Head of caudate nucleus (tissue), 42 donors: ENCODE measurements at regions not wholly inside any gene's neighbourhood (a gene's known extent, or its start where the extent isn't known, plus 50 kb on each side); places are given as distances from the start of the nearest gene placed in this dataset.

Experiments
- DNase-seq, 42 donors: peaks; one replicate each; pipeline versions ENCODE4 v3.0.0 to v3.0.0-alpha.2; 2020 to 2021; ENCODE audit warnings: mixed read lengths in 7 of 42
- intact Hi-C: fragments of 100-400 bp; cut with DNase I; formaldehyde crosslinking; loops from one replicate; pipeline ENCODE4 v1.15.0; 2022

GRCh38 chr2:204415406-204416181, 129.7 kb upstream of the PARD3B start:
- intact Hi-C loops, result no loop called here
- peak in 27 of 42 donors; percentile 1 to 52 (median 16) for DNase-seq

DNA sequence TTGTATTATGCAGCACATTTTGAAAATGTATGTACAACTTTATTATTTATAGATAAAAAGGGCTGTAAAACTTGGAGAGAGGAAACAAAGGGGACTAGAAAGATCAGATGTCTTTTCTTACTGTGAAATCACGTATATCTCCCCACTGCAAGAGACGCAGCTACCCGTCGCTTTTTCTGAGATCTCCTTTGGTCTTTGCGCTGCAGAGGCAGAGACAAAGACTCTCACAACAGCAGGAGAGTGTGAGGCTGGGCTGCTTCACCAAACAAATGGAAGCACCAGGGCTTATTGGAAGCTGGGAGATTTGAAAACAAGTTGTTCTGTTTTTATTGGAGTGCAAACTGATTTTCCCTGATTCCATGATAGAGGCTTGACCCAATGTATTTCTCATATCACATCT, 129.0 kb upstream of the PARD3B start:
- peak in 17 of 42 donors; percentile 1 to 35 (median 12) for DNase-seq
- intact Hi-C loops, result no loop called here

- DNase-seq, result no peak
- intact Hi-C loops, result no loop called here
Measured at GRCh38 chr2:204425821-204426220, 119.5 kb upstream of the PARD3B start.

DNA sequence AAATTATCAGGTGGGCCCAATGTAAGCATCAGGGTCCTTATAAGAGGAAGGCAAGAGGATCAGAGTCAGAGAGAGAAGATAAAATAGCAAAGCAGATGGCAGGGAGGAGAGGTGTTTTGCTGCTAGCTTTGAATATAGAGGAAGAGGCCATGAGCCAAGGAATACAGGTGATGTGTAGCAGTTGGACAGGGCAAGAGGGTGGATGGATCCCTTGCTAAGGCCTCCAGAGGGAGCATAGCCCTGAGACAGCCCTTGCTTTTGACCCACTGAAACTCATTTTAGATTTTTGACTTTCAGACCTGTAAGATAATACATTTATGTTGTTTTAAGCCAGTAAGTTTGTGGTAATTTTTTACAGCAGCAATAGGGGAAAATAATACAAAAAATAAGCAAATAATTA, 116.6 kb upstream of the PARD3B start:
- DNase-seq, result no peak
- intact Hi-C loops, result no loop called here

DNA sequence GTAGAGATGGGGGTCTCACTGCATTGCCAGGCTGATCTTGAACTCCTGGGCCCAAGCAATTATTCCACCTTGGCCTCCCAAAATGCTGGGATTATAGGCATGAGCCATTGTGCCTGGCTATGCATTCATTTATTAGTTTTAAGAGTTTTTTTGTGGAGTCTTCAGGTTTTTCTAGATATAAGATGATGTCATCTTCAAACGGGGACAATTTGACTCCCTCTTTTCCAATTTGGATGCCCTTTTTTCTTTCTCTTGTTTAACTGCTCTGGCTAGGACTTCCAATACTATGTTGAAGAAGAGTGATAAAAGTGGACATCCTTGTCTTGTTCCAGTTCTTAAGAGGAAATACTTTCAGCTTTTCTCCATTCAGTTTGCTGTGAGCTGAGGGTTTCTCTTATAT, 113.7 kb upstream of the PARD3B start:
- intact Hi-C loops, result no loop called here
- DNase-seq, result no peak

DNA sequence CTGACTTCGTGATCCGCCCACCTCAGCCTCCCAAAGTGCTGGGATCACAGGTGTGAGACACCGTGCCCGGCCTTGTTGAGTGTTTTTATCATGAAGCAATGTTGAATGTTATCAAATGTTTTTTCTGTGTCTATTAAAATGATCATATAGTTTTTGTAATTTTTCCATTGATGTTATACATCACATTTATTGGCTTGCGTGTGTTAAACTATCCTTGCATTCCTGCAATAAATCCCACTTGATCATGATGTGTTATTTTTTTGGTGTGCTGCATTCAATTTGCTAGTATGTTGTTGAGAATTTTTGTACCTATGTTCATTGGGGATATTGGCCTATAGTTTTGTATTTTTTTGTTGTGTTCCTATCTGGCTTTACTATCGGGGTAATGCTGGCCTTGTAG, 113.1 kb upstream of the PARD3B start:
- intact Hi-C loops, result no loop called here
- DNase-seq, result no peak

- intact Hi-C loops, result no loop called here
- DNase-seq, result no peak
Measured at GRCh38 chr2:204434660-204435462, 110.4 kb upstream of the PARD3B start.

DNA sequence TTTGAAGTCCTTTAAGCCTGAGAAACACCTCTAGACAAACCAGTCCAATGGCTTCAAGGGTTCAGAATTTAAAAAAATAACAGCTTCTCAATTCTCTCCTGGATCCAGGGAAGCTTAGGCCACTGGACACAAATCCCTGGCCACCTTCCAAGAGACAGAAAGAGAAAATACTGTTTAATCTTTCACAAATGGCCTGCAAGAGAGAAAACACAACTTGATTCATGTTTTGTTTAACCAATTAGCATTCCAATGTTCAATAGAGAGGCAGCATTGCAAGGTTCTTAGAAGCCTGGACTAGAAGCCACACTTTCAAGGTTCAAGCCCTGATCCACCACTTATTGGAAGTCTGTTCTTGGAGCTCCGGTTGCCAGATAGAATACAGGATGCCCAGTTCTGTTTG, 109.0 kb upstream of the PARD3B start:
- no peak for DNase-seq
- intact Hi-C loops, result no loop called here

GRCh38 chr2:204437408-204437807, 107.9 kb upstream of the PARD3B start:
- no peak for DNase-seq
- intact Hi-C loops, result no loop called here

DNA sequence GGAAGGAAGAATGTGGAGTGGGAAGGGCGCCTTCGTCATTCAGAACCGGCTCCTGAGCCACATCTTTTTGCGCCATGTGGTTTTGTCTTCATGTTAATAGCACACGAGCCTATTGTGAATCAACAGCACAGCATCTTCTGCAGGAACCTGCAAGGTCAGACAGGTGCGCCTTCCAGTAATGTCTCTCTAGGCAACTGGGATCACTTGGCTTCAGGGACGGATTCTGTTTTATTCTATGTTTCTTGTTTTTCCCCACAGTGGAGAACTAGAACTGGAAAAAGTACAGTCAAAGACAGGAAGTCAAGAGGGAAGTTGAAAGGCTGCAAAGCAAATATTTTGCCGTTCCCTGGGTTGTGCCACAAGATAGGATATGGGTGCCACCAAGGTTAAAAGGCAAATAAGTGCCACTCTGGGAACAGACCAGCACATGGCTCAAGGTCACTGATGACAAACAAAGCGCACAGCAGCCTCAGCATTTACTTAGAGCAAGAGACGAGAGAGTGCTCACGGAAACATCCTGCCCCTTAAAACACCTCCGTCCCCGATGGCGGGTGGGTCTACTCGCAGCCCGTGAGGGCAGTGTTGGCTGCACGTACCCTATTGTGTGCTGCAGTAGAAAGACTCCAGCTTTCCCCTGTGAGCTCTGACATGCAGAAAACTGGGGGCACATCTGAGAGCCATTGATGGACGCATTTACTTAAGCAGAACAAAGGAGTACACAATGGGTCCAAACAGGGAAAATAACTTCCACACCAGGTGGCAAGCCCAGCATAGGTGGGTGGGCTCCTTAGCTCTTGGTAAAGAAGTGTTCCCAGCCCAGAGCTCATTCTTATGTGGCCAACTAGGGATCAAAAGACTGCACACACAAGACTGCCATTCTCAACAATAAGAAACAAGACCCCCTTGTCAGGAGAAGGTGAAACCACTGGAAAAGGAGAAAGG, 107.2 kb upstream of the PARD3B start:
- no peak for DNase-seq
- intact Hi-C loops, result no loop called here

- intact Hi-C loops, result no loop called here
- no peak for DNase-seq
Measured at GRCh38 chr2:204441316-204441715, 104.0 kb upstream of the PARD3B start.

DNA sequence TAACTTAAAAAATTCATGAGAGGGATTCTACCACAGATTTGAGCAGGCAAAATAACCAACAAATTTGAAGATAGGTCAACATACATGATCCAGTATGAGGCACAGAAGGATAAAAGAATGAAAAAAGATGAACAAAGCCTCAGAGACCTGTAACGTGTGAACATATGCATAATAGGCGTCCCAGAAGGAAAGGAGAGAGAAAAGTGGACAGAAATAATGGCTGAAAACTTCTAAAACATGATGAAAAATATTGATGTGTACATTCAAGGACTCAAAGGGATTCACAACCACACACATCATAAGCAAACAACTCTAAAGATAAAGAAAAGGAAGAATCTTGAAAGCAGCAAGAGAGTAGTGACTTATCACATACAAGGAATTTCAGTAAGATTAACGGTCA, 100.1 kb upstream of the PARD3B start:
- intact Hi-C loops, result no loop called here

DNA sequence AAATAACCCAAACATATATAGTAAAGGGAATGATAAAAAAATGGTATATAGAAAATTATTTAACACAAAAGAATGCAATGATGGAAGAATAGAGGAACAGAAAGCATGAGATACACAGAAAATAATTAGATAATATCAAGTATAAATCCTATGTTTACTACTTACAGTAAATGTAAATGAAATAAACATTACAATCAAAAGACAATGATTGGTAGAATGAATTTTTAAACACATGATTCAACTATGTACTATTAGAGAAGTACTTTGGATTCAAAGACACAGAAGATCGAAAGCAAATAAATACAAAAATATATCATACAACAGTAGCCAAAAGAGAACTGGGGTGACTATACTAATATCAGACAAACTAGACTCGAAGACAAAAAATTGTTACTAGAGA, 97.6 kb upstream of the PARD3B start:
- DNase-seq, result no peak
- intact Hi-C loops, result no loop called here

More for the DNA sequence above, 100.1 kb upstream of the PARD3B start:
- DNase-seq, result no peak

DNA sequence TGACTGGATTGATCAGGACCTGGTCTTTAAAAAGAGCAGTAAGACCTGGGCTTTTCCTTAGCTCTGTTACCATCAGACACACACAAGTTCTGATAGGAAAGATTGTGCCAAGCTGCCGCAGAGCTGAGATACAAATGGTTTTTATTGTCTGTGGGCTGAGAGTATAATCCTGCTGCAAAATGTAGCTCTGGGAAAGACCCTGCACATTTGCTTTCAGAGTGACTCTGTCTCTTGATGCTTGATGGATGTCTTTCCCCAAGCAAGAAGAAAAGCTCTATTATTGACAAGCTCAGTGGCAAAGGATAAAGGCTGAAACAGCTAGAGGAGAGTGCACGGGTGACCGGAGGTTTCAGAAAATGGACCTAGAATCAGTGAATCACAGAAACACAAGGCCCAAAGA, 95.3 kb upstream of the PARD3B start:
- DNase-seq, result no peak
- intact Hi-C loops, result no loop called here

DNA sequence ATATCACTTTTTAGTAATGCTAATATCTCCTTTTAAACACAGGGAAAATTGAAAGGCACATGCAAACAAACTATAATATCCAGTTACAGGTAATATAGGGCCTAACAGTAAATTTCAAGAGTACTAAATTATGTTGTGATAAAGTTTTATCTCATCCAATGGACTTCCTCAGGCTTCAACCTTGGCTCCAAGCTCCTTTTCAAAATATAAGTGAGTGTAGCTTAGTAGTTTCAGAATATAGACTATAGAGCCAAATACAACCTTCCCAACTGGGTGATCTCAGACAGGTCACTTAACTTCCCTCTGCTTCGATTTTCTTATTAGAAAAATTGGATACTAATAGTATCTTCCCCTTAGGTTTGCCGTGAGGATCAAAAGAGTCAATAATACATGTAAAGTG, 93.5 kb upstream of the PARD3B start:
- intact Hi-C loops, result no loop called here
- no peak for DNase-seq

GRCh38 chr2:204452464-204453023, 92.7 kb upstream of the PARD3B start:
- intact Hi-C loops, result no loop called here

GRCh38 chr2:204453730-204454167, 91.5 kb upstream of the PARD3B start:
- peak in 13 of 42 donors; percentile 6 to 45 (median 24) for DNase-seq
- intact Hi-C loops, result no loop called here

More at GRCh38 chr2:204452464-204453023, 92.7 kb upstream of the PARD3B start:
- DNase-seq, result peak in 7 of 42 donors; percentile 12 to 53 (median 23)

DNA sequence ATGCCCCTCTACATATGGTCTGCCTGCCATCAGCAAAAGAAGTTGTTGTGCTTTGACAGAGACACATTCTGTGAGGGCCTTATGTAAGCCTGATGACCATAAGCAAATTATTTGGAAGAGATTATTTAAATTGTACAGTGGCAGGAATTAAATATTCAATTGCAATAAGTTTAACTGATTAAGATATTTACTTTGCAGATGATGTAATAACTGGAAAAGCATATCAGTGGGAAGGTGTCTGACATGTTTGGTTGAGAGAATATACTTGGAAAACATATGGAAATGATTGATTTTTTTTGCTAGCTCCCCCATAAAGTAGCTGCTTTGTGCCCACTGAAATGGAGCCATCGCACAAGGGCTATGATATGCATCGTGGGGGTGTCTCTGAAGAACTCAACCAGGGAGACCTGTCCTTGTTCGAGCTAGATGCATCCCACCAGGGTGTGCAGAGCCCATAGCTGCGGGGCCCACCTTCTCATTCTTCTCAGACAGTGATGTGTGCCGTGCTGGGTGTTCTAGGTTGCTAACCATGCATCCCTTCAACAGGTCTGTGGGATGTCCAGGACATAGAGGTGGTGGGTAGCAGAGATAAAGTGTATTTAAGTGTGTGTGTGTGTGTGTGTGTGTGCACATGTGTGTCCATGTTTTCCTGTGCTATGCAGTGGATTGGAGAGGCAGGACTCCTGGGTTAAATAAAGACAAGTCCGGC, 90.4 kb upstream of the PARD3B start:
- intact Hi-C loops, result no loop called here
- no peak for DNase-seq
